HPDE6-E6E7 (cell line): ENCODE measurements at regions not wholly inside any gene's neighbourhood (a gene's known extent, or its start where the extent isn't known, plus 50 kb on each side); places are given as distances from the start of the nearest gene placed in this dataset.
A peak's percentile ranks its signal among the peaks of the same experiment; 100 is the strongest.
"Not testable (repeated sequence)": the region's sequence is repeated elsewhere in the genome, so short reads cannot be mapped to it uniquely, and the experiment has no call there.

ENCODE experiments used
- DNase-seq: peaks from one replicate; pipeline ENCODE4 v3.0.0; 2011; ENCODE audit warnings: missing footprints; ENCODE audit errors: extremely low spot score

- no peak for DNase-seq
These were observed 71.7 kb upstream of the PELI2 start for GRCh38 chr14:56046546-56046945.

GRCh38 chr14:56046996-56047395 is 71.2 kb upstream of the PELI2 start:
- no peak for DNase-seq

- no peak for DNase-seq
These were observed 68.7 kb upstream of the PELI2 start for GRCh38 chr14:56049536-56049935.

GRCh38 chr14:56055511-56055910 is 62.7 kb upstream of the PELI2 start:
- no peak for DNase-seq

DNA sequence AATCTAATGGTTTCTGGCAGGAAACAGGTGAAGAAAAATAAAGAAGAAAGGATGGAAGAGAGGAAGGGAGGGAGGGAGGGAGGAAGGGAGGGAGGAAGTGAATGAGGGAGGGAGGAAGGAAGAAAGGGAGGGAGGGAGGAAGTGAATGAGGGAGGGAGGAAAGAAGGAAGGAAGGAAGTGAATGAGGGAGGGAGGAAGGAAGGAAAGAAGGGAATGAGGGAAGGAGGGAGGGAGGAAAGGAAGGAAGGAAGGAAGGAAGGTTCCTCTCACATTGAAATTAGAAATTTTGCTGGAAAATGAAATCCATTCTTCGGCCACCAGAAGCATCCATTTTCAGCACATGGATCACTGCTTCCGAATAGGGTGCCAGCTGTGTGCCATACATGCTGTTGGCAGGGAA is 62.2 kb upstream of the PELI2 start:
- no peak for DNase-seq

DNA sequence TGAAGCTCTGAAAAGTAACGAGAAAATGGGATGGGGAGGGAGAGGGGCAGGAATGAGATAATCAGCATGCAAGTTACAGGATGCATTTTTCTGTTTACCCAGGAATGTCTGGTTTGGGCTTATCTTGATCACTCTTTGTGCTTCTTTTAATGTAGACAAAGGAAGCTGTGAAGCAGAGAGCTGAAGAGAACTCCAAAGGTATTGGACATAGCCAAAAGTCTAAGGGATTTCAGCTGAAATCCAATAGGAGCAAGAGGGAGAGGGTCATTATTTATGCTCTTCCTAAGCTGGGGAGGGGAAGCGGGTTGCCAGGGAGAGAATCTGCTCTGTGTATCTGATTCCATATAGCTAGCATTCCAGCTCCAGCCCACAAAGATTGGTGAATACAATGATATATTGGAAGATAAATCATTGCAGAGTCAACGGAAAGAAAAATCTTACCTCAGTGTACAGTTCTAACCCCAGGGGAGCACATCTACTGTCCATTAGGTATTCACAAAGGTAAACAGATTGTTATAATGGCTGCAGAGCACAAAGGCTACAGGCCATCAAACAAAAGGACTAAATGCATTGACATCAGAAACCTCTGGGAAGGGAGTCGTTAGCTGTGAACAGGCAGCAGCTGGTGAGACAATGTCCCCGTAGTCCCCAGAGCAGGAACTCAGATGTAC is 61.0 kb upstream of the PELI2 start:
- DNase-seq: no peak

GRCh38 chr14:56057767-56058166 is 60.4 kb upstream of the PELI2 start:
- DNase-seq: no peak

DNA sequence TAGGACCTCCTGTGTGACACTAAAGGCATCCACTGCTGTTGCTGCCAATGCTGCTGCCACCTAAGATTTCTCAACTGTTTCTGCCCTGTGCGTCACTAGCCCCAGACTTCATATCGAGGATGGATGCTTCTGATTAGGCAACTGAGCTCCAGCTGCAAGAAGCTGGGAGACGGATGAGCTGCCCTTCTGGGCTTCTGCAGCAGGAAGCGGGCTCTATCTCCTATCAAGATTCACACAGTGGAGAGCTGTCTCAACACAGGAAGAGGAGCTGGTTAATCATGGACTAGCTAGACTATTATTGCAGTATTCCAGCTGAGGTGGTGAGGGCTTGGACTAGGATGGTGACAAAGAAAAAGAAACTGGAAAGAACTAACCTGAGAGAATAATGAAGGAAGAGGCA is 59.2 kb upstream of the PELI2 start:
- DNase-seq: no peak

DNA sequence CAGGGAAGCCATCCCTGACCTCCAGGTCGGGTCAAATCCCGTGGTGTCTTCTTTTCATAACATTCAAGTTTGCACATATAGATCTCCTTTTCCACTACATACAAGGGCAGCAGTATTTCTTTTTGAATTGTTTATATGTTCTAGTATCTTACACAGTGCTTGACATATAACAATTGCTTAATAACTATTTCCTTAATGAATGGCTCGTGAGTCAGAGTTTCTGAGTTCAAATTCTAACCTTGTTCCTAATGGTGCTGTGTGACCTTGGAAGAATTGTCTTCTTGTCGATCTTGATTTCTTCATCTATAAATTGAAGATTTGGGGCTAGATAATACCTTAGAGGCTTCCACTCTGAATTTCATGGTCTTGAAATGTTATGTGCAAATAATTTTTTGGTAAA is 57.2 kb upstream of the PELI2 start:
- no peak for DNase-seq

DNA sequence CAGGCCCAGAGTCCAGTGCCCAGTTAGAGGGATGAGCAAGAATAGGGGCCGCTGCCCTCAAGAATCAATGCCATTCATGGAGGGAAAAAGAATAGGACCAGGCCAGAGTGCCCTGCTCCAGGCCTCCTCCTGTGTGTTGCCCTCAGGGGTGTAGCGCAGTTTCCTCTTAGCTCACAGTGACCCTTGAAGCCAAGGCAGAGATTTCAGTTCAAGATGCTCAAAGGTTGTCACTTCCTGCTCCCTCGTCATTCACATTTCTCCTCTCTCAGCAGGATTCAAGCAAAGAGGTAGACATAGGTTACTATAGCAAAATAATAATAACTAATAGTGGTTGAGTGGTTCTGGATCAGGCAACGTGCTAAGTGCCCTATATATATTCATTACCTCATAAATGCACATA is 55.1 kb upstream of the PELI2 start:
- DNase-seq: no peak

DNA sequence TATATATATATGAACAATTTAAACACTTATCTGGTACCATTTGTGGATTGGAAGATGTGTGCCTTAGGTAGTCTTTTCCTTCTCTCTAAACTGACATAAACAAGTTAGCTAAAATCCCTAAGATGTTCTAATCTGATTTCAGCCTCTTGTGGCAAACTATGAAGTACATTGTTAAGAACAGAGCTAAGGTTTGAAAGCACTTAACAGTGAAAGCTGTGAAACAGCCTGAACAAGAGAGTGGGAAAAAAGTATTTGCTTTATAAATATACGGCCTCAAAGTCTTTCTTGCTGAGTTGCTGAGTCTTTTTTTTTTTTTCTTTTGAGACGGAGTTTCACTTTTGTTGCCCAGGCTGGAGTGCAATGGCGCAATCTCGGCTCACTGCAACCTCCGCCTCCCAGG is 53.7 kb upstream of the PELI2 start:
- no peak for DNase-seq

DNA sequence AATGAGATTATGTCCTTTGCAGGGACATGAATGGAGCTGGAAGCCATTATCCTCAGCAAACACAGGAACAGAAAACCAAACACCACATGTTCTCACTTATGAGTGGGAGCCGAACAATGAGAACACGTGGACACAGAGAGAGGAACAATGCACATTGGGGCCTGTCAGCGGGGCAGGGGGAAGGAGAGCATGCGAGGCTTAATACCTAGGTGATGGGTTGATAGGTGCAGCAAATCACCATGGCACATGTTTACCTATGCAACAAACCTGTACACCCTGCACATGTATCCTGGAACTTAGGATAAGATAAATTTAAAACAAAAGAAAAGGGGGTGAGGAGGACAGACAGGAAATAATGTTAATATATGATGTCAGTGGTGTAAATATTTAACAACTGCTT is 53.0 kb upstream of the PELI2 start:
- DNase-seq: not testable (repeated sequence)

- peak; percentile 14 for DNase-seq
These were observed 52.5 kb upstream of the PELI2 start for GRCh38 chr14:56065621-56066290.
